ENCODE measurements at regions not wholly inside any gene's neighbourhood (a gene's known extent, or its start where the extent isn't known, plus 50 kb on each side); places are given as distances from the start of the nearest gene placed in this dataset.

DNA sequence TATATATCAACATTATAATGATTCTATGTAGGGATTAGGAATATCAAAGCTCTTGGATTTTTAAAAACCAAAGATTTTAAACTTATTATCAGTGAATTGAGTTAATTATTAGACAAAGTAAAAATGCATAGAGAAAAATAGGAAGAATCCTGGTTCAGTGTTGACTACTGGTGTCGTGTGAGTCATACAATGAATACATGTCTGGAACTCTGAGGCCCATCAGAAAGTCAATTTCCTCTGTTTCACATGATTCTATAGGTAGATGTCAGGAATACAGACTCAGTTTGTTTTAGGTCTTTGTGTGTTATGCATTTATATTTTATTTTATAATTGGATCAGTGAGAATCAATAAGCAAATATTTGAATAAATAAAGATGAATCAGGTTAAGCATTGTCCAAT lies 84.5 kb upstream of the RTL1 start:
- ATAC-seq = no peak
- no peak for DNase-seq
- POLR2A ChIA-PET = no interaction called here
- Mint-ChIP-seq H3K27ac (no peak overlapping the region), H3K27me3 (peaks cover 0 to 41% (median 5%) of the 10 kb centered on the region in 5 donors), H3K4me1 (no peaks in the 10 kb centered on the region), H3K9me3 (no peaks in the 10 kb centered on the region), H3K36me3 (no peaks in the 10 kb centered on the region), H3K4me3 (no peak overlapping the region)

DNA sequence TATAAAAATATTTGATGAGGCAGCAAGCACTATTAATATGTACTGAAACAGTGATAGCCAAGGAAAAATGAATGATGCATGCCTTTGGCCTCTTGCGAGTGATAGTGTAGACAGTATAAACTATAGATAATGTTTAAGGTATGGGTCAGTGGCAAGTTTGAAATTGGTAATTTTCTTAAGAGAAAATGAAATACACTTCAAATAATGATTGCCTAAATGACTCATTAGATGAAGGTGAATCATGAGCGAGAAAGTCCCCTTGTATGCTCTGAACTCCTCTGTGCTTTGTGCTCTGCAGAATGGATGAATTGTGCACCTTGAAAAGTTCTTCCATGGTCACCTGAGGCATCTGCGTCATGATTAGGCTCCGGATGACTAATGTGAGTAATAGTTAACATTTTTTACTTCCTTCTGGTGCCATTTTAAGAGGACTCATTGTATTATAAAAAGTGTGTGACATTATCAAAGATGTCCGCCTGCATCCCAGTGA lies 84.9 kb upstream of the RTL1 start:
- DNase-seq (no peak), ATAC-seq (no peak)
- POLR2A ChIA-PET = no interaction called here

DNA sequence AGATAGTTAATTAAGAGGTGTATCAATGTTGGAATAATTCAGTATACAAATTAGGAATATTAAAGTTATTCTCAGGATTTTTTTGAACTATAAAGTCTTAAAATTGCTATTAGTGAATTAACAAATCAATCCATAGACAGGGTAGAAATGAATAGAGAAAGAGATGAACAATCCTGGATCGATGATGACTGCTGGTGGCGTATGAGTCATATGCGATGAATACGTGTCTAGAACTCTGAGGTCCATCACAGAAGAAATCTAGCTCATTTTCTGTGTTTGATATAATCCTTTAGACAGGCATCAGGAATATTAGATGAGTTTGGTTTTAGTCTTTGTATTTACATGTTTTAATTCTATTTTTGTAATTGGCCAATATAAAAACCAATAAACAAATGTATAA lies 85.4 kb upstream of the RTL1 start:
- no peaks in the 10 kb centered on the region for H3K36me3 Mint-ChIP-seq
- DNase-seq (no peak), ATAC-seq (no peak)
- H3K4me1 Mint-ChIP-seq = no peaks in the 10 kb centered on the region
- H3K27ac Mint-ChIP-seq = no peak overlapping the region
- H3K9me3 Mint-ChIP-seq = no peaks in the 10 kb centered on the region
- no peak overlapping the region for H3K4me3 Mint-ChIP-seq
- peaks cover 0 to 40% (median 0%) of the 10 kb centered on the region in 5 donors for H3K27me3 Mint-ChIP-seq
- POLR2A ChIA-PET = no interaction called here

More for the DNA sequence above, 84.9 kb upstream of the RTL1 start:
- H3K27ac Mint-ChIP-seq = no peak overlapping the region
- no peak overlapping the region for H3K4me3 Mint-ChIP-seq
- peaks cover 0 to 42% (median 3%) of the 10 kb centered on the region in 5 donors for H3K27me3 Mint-ChIP-seq
- no peaks in the 10 kb centered on the region for H3K9me3 Mint-ChIP-seq
- no peaks in the 10 kb centered on the region for H3K4me1 Mint-ChIP-seq
- no peaks in the 10 kb centered on the region for H3K36me3 Mint-ChIP-seq

DNA sequence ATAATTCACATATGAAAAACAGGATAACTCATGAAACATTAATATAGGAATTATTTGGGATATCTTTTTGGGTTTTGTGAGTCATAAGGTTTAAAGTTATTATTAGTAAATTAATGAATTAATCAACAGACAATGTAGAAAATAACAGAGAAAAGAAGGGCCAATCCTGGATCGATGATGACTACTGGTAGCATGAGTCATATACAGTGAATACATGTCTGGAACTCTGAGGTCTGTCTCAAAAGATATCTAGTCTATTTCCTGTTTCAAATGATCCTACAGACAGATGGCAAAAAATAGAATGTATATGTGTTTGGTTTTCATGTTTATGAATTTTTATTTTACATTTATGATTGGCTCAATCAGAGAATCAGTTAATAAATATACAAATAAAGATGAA lies 86.4 kb upstream of the RTL1 start:
- H3K9me3 Mint-ChIP-seq = no peaks in the 10 kb centered on the region
- no peak overlapping the region for H3K27ac Mint-ChIP-seq
- H3K4me1 Mint-ChIP-seq = no peaks in the 10 kb centered on the region
- DNase-seq (no peak), ATAC-seq (no peak)
- POLR2A ChIA-PET = no interaction called here
- peaks cover 0 to 41% (median 0%) of the 10 kb centered on the region in 5 donors for H3K27me3 Mint-ChIP-seq
- no peak overlapping the region for H3K4me3 Mint-ChIP-seq
- no peaks in the 10 kb centered on the region for H3K36me3 Mint-ChIP-seq

DNA sequence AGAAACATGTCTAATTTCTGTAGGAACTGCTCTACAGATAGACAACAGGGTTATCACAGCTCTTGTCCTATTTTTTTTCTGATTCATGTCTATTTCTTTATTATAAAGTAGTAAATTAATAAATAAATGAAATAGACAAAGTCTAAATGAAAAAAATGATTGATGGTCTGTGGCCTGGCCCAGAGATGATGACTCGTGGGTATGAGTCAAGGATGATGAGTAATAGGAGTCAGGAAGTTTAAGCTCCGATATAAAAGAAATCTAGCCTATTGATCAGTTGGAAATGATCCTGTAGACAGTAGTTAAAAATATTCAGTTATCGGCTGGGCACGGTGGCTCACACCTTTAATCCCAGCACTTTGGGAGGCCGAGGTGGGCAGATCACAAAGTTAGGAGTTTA lies 90.6 kb upstream of the RTL1 start:
- H3K4me1 Mint-ChIP-seq = no peaks in the 10 kb centered on the region
- peaks cover 0 to 2% (median 0%) of the 10 kb centered on the region in 3 donors for H3K36me3 Mint-ChIP-seq
- no peak for DNase-seq
- peaks cover 0 to 4% (median 0%) of the 10 kb centered on the region in 9 donors for H3K9me3 Mint-ChIP-seq
- ATAC-seq = no peak
- peaks cover 8 to 51% (median 10%) of the 10 kb centered on the region in 5 donors for H3K27me3 Mint-ChIP-seq
- no peak overlapping the region for H3K27ac Mint-ChIP-seq
- POLR2A ChIA-PET = no interaction called here
- H3K4me3 Mint-ChIP-seq = no peak overlapping the region

DNA sequence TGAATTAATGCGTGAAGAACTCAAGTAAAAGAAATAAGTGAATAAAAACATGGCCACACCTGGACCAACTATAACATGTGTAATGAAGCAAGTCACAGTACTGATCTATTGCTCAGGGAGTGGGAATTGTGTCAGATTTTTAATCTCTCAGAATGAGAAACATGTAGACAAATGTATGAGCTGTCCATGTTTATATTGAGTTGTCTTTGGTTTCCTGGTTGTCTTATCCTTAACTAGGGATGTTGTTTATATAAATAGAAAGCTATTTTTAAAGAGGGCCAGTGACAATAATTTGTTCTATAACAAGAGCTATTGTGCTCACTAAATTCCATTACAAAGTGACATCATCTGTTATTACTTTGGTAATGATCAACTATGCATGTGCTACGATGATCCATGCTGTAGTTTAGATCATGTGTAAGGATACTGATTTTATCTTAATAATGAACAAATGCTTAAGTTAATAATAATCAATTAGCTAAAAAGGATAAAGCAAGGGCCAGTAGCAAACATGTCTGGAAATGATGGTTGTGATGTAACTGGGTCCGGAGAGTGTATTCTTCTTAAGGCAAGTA lies 91.3 kb upstream of the RTL1 start:
- ATAC-seq (no peak), DNase-seq (no peak)
- POLR2A ChIA-PET = no interaction called here
- Mint-ChIP-seq H3K36me3 (peaks cover 0 to 2% (median 0%) of the 10 kb centered on the region in 3 donors), H3K4me3 (no peak overlapping the region), H3K4me1 (no peaks in the 10 kb centered on the region), H3K27ac (no peak overlapping the region), H3K27me3 (peaks cover 8 to 51% (median 10%) of the 10 kb centered on the region in 5 donors), H3K9me3 (peaks cover 0 to 4% (median 0%) of the 10 kb centered on the region in 9 donors)

DNA sequence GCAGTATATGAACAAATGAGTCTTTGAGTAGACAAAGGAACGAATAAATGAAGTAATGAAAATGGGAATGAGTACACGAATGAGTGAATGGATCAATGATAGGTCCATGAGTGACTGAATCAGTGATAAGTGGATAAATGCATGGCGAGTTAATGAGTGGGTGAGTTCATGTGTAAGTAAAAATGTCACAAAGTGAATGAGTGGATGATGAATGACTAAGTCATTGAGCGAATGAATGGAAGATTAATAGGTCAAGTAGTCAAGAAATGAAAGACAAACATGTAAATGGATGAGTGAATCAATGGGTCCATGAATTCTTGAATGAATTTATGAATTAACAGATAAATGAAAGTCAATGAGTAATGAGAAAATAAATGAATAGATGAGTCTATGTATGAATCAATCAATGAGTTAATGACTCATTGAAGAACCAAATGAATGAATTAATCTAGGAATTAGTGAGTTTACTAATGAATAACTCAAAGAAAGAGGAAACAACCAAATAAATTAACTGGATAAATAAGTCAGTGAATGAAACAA lies 97.3 kb upstream of the RTL1 start:
- ATAC-seq (no peak), DNase-seq (no peak)
- H3K9me3 Mint-ChIP-seq = peaks cover 0 to 15% (median 3%) of the 10 kb centered on the region in 9 donors
- peaks cover 0 to 10% (median 0%) of the 10 kb centered on the region in 4 donors for H3K4me1 Mint-ChIP-seq
- peaks cover 12 to 59% (median 41%) of the 10 kb centered on the region in 5 donors for H3K27me3 Mint-ChIP-seq
- POLR2A ChIA-PET = no interaction called here
- no peak overlapping the region for H3K27ac Mint-ChIP-seq
- H3K36me3 Mint-ChIP-seq = peaks cover 0 to 2% (median 0%) of the 10 kb centered on the region in 3 donors
- no peak overlapping the region for H3K4me3 Mint-ChIP-seq

DNA sequence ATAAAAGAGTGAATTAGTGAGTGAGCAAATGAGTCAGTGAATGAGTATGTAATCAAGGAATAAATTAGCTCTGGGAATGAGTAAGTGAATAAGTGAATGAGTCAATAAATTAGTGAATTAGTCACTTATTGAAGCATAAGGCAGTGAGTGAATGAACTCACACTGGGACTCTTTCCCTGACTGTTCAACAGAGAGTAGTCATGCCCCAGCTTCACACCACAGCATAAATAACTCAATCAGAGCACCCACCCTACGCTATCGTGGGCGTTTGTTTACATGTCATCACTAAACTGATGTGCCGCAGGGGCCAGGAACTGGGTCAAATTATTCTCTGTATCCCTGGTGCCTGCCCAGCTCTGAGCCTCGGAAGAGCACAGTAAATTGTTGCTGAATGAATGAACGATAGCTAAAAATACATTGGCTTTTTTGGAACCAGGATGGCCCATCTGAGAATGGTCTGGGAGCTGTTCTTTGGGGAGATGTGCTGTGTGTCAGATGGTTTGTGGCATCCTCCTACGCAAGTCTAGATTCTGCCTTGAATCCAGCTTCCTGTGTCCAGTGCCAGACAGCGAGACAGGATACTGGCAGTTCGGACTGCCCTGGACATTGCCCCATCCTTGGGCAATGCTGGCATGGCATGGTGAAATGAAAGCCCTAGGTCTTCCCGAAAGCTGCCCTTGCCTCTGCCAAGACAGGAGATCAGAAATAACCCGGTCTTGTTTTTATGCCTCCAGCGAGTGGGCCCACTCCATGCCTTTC lies 98.0 kb upstream of the RTL1 start:
- Mint-ChIP-seq H3K4me1 (peaks cover 0 to 16% (median under 1%) of the 10 kb centered on the region in 4 donors), H3K9me3 (peaks cover 0 to 15% (median 0%) of the 10 kb centered on the region in 9 donors), H3K27ac (no peak overlapping the region), H3K27me3 (peaks cover 8 to 58% (median 43%) of the 10 kb centered on the region in 5 donors), H3K4me3 (no peak overlapping the region), H3K36me3 (no peaks in the 10 kb centered on the region)
- DNase-seq (no peak), ATAC-seq (no peak)
- POLR2A ChIA-PET = no interaction called here

DNA sequence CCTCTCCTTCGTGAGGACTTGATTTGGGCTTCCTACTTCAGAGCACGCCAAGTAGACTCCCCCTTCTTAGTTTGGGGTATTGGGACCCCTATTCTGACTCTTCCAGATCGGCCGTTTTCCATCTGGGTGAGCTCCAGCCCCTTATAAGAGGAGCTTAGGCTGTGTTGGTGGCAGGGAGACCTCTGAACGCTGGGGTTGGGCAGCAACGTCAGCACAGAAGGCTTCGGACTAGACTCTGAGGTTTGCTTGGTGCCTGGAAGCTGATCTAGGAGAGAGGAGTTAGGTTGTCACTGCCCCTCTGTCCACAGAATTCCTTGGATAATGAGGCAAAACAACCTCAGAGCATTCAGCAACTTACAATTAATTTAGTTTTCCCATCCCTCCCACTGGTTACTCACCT lies 99.2 kb upstream of the RTL1 start:
- ATAC-seq (no peak), DNase-seq (no peak)
- peaks cover 8 to 65% (median 45%) of the 10 kb centered on the region in 5 donors for H3K27me3 Mint-ChIP-seq
- H3K36me3 Mint-ChIP-seq = no peaks in the 10 kb centered on the region
- H3K4me3 Mint-ChIP-seq = no peak overlapping the region
- POLR2A ChIA-PET = no interaction called here
- peaks cover 0 to 16% (median 2%) of the 10 kb centered on the region in 4 donors for H3K4me1 Mint-ChIP-seq
- H3K9me3 Mint-ChIP-seq = peaks cover 0 to 15% (median 0%) of the 10 kb centered on the region in 9 donors
- no peak overlapping the region for H3K27ac Mint-ChIP-seq

DNA sequence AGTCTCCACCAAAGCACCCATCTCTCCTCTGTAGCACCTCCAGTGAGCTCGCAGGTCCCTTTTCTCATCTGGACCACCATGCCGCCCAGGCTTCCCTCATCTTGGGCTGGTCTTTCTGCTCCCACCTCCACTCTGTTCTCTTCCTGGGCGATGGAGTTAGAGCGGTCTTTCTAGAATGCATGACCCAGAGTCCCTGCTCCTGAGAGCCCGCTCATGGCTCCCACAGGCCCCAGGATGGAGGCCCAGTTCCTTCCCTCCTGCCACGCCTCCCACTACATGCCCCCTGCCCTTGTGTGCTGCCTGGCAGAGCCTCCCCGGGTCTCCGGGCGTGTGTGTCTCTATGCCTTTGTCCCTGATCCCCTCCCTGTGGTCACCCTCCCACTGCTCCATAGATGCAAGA lies 100.7 kb upstream of the RTL1 start:
- DNase-seq (no peak), ATAC-seq (no peak)
- Mint-ChIP-seq H3K9me3 (peaks cover 0 to 15% (median 0%) of the 10 kb centered on the region in 9 donors), H3K27ac (peak overlapping the region in 1 of 10 donors; percentile 25), H3K27me3 (peaks cover 10 to 66% (median 48%) of the 10 kb centered on the region in 5 donors), H3K4me1 (peaks cover 0 to 16% (median 2%) of the 10 kb centered on the region in 4 donors), H3K4me3 (no peak overlapping the region), H3K36me3 (no peaks in the 10 kb centered on the region)
- POLR2A ChIA-PET = no interaction called here

DNA sequence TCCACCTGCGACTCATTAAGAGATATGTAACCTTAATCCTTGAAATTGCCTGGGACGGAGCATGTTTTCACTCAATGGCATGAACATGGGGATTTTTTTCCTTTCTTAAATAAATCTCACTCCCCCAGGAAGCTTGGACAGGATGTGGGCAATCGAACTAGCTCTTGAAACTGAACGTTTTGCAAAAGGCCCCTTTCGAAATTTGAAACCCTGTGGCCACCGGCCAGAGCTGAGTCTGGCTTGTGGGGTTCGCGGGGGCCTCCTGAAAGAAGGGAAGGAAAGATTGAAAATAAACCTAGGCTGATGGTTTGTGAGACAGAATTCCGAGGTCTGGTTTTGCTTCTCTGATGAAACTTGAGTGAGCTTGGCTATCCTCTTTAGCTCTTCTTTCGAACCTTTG lies 101.4 kb upstream of the RTL1 start:
- DNase-seq (no peak), ATAC-seq (no peak)
- POLR2A ChIA-PET = no interaction called here
- Mint-ChIP-seq H3K27ac (no peak overlapping the region), H3K27me3 (peaks cover 10 to 73% (median 55%) of the 10 kb centered on the region in 5 donors), H3K36me3 (no peaks in the 10 kb centered on the region), H3K9me3 (peaks cover 0 to 15% (median 0%) of the 10 kb centered on the region in 9 donors), H3K4me3 (no peak overlapping the region), H3K4me1 (peaks cover 0 to 16% (median 2%) of the 10 kb centered on the region in 4 donors)

DNA sequence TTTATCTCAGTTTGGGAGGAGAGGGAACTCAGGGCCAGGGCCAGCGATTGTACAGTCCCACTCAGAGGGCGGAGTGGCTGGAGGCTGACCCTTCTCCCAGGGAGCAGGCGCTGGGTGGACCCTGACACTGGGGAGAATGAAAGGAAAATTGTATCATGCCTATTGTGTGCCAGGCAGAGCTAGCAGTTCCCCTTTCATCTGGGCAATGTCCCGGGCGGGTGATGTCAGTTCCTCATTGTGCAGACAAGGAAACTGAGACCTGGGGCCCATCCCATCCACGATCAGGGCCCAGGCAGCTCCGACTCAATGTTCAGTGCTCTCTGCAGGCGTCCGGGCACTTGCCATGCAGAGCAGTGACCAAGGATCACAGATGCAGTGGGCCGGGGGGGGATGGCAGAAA lies 101.9 kb upstream of the RTL1 start:
- H3K4me3 Mint-ChIP-seq = no peak overlapping the region
- no peak overlapping the region for H3K27ac Mint-ChIP-seq
- POLR2A ChIA-PET = no interaction called here
- DNase-seq (no peak), ATAC-seq (no peak)
- H3K4me1 Mint-ChIP-seq = peaks cover 0 to 16% (median 2%) of the 10 kb centered on the region in 4 donors
- H3K36me3 Mint-ChIP-seq = no peaks in the 10 kb centered on the region
- H3K27me3 Mint-ChIP-seq = peaks cover 10 to 71% (median 55%) of the 10 kb centered on the region in 5 donors
- peaks cover 0 to 11% (median 0%) of the 10 kb centered on the region in 9 donors for H3K9me3 Mint-ChIP-seq

DNA sequence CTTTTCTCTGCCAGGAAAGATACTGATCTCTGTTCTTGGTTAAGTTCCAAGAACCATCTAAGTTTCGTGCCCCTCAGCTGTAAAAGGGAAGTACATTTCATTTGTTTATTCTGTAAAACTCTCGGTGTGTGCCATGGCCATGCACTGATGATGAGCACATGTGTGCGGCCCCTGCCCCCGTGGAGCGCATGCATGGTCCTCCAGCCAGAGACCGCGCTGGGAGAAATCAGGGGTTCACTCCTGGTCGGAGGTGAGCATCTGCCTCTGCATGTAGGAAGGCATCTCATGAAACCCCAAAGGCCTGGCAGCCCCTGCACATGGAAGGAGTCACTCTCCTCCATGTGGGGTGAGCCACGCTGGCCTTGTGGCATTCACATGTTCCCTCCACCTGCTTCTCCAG lies 102.5 kb upstream of the RTL1 start:
- no peak for DNase-seq
- H3K9me3 Mint-ChIP-seq = peaks cover 0 to 6% (median 0%) of the 10 kb centered on the region in 9 donors
- peak overlapping the region in 1 of 10 donors; percentile 29 for H3K27ac Mint-ChIP-seq
- H3K27me3 Mint-ChIP-seq = peaks cover 7 to 66% (median 50%) of the 10 kb centered on the region in 5 donors
- peaks cover 0 to 16% (median 2%) of the 10 kb centered on the region in 4 donors for H3K4me1 Mint-ChIP-seq
- no peak overlapping the region for H3K4me3 Mint-ChIP-seq
- H3K36me3 Mint-ChIP-seq = no peaks in the 10 kb centered on the region
- POLR2A ChIA-PET = no interaction called here
- no peak for ATAC-seq

Data from naive thymus-derived CD8-positive, alpha-beta T cell (primary cell).